ENCODE measurements at regions not wholly inside any gene's neighbourhood (a gene's known extent, or its start where the extent isn't known, plus 50 kb on each side); places are given as distances from the start of the nearest gene placed in this dataset.

- Mint-ChIP-seq H3K4me1 (no peaks in the 10 kb centered on the region), H3K9me3 (no peaks in the 10 kb centered on the region), H3K27me3 (no peaks in the 10 kb centered on the region), H3K4me3 (no peak overlapping the region), H3K36me3 (ENCODE audit: low read depth) (no peaks in the 10 kb centered on the region), H3K27ac (no peak overlapping the region)
- CTCF ChIA-PET, result interaction anchor here (0.7 kb wide), 1 partner anchor 9 kb away, joined by 3 read pairs; no protein-coding TSS in a partner anchor
- POLR2A ChIA-PET, result no interaction called here
- DNase-seq, result no peak
Measured at GRCh38 chr2:121045245-121045644, 239.8 kb downstream of the TFCP2L1 start.

- Mint-ChIP-seq H3K4me1 (no peaks in the 10 kb centered on the region), H3K9me3 (no peaks in the 10 kb centered on the region), H3K27me3 (no peaks in the 10 kb centered on the region), H3K27ac (no peak overlapping the region), H3K36me3 (ENCODE audit: low read depth) (no peaks in the 10 kb centered on the region), H3K4me3 (no peak overlapping the region)
- DNase-seq, result no peak
- ChIA-PET POLR2A (no interaction called here), CTCF (no interaction called here)
Measured at GRCh38 chr2:121046335-121046734, 238.7 kb downstream of the TFCP2L1 start.

GRCh38 chr2:121047383-121047782 is 237.6 kb downstream of the TFCP2L1 start:
- H3K36me3 Mint-ChIP-seq (ENCODE audit: low read depth), result no peaks in the 10 kb centered on the region
- no peak for DNase-seq
- H3K9me3 Mint-ChIP-seq, result no peaks in the 10 kb centered on the region
- POLR2A ChIA-PET, result no interaction called here
- no peaks in the 10 kb centered on the region for H3K27me3 Mint-ChIP-seq
- H3K27ac Mint-ChIP-seq, result no peak overlapping the region
- no peaks in the 10 kb centered on the region for H3K4me1 Mint-ChIP-seq
- no peak overlapping the region for H3K4me3 Mint-ChIP-seq
- CTCF ChIA-PET, result interaction anchor here (1.2 kb wide), 1 partner anchor 13 kb away, joined by 3 read pairs; no protein-coding TSS in a partner anchor

- no peak overlapping the region for H3K4me3 Mint-ChIP-seq
Measured at GRCh38 chr2:121049131-121049530, 235.9 kb downstream of the TFCP2L1 start.

GRCh38 chr2:121049950-121050585 is 234.9 kb downstream of the TFCP2L1 start:
- H3K27me3 Mint-ChIP-seq, result no peaks in the 10 kb centered on the region

More at GRCh38 chr2:121049131-121049530, 235.9 kb downstream of the TFCP2L1 start:
- H3K27ac Mint-ChIP-seq, result no peak overlapping the region
- H3K27me3 Mint-ChIP-seq, result no peaks in the 10 kb centered on the region
- H3K9me3 Mint-ChIP-seq, result no peaks in the 10 kb centered on the region
- DNase-seq, result no peak
- H3K36me3 Mint-ChIP-seq (ENCODE audit: low read depth), result no peaks in the 10 kb centered on the region
- POLR2A ChIA-PET, result no interaction called here
- CTCF ChIA-PET, result no interaction called here
- H3K4me1 Mint-ChIP-seq, result no peaks in the 10 kb centered on the region

GRCh38 chr2:121051311-121051710 is 233.7 kb downstream of the TFCP2L1 start:
- CTCF ChIA-PET, result no interaction called here

More at GRCh38 chr2:121049950-121050585, 234.9 kb downstream of the TFCP2L1 start:
- H3K4me1 Mint-ChIP-seq, result no peaks in the 10 kb centered on the region
- no peak for DNase-seq
- no peaks in the 10 kb centered on the region for H3K36me3 Mint-ChIP-seq (ENCODE audit: low read depth)
- H3K27ac Mint-ChIP-seq, result no peak overlapping the region
- CTCF ChIA-PET, result interaction anchor here (1.1 kb wide), 1 partner anchor 28 kb away, joined by 3 read pairs; no protein-coding TSS in a partner anchor
- POLR2A ChIA-PET, result no interaction called here
- no peak overlapping the region for H3K4me3 Mint-ChIP-seq
- H3K9me3 Mint-ChIP-seq, result no peaks in the 10 kb centered on the region

GRCh38 chr2:121052023-121052422 is 233.0 kb downstream of the TFCP2L1 start:
- no peaks in the 10 kb centered on the region for H3K36me3 Mint-ChIP-seq (ENCODE audit: low read depth)
- POLR2A ChIA-PET, result no interaction called here
- H3K4me1 Mint-ChIP-seq, result no peaks in the 10 kb centered on the region
- CTCF ChIA-PET, result no interaction called here
- DNase-seq, result no peak
- no peaks in the 10 kb centered on the region for H3K9me3 Mint-ChIP-seq
- no peaks in the 10 kb centered on the region for H3K27me3 Mint-ChIP-seq
- no peak overlapping the region for H3K27ac Mint-ChIP-seq
- H3K4me3 Mint-ChIP-seq, result no peak overlapping the region

More at GRCh38 chr2:121051311-121051710, 233.7 kb downstream of the TFCP2L1 start:
- Mint-ChIP-seq H3K27ac (no peak overlapping the region), H3K36me3 (ENCODE audit: low read depth) (no peaks in the 10 kb centered on the region), H3K27me3 (no peaks in the 10 kb centered on the region), H3K4me3 (no peak overlapping the region), H3K9me3 (no peaks in the 10 kb centered on the region), H3K4me1 (no peaks in the 10 kb centered on the region)
- no peak for DNase-seq
- POLR2A ChIA-PET, result no interaction called here

GRCh38 chr2:121052521-121052920 is 232.5 kb downstream of the TFCP2L1 start:
- no peak overlapping the region for H3K4me3 Mint-ChIP-seq

GRCh38 chr2:121055088-121055487 is 229.9 kb downstream of the TFCP2L1 start:
- no peak overlapping the region for H3K27ac Mint-ChIP-seq
- H3K36me3 Mint-ChIP-seq (ENCODE audit: low read depth), result no peaks in the 10 kb centered on the region
- no peak overlapping the region for H3K4me3 Mint-ChIP-seq
- CTCF ChIA-PET, result no interaction called here
- no peak for DNase-seq
- POLR2A ChIA-PET, result no interaction called here
- no peaks in the 10 kb centered on the region for H3K27me3 Mint-ChIP-seq
- H3K9me3 Mint-ChIP-seq, result no peaks in the 10 kb centered on the region
- no peaks in the 10 kb centered on the region for H3K4me1 Mint-ChIP-seq

More at GRCh38 chr2:121052521-121052920, 232.5 kb downstream of the TFCP2L1 start:
- H3K4me1 Mint-ChIP-seq, result no peaks in the 10 kb centered on the region
- no peak for DNase-seq
- H3K27me3 Mint-ChIP-seq, result no peaks in the 10 kb centered on the region
- CTCF ChIA-PET, result no interaction called here
- H3K27ac Mint-ChIP-seq, result no peak overlapping the region
- no peaks in the 10 kb centered on the region for H3K36me3 Mint-ChIP-seq (ENCODE audit: low read depth)
- POLR2A ChIA-PET, result no interaction called here
- H3K9me3 Mint-ChIP-seq, result no peaks in the 10 kb centered on the region

GRCh38 chr2:121055501-121055900 is 229.5 kb downstream of the TFCP2L1 start:
- no peak overlapping the region for H3K27ac Mint-ChIP-seq
- no peaks in the 10 kb centered on the region for H3K4me1 Mint-ChIP-seq
- H3K9me3 Mint-ChIP-seq, result no peaks in the 10 kb centered on the region
- ChIA-PET CTCF (no interaction called here), POLR2A (no interaction called here)
- no peak for DNase-seq
- no peaks in the 10 kb centered on the region for H3K36me3 Mint-ChIP-seq (ENCODE audit: low read depth)
- no peaks in the 10 kb centered on the region for H3K27me3 Mint-ChIP-seq
- no peak overlapping the region for H3K4me3 Mint-ChIP-seq

GRCh38 chr2:121058852-121059558 is 226.0 kb downstream of the TFCP2L1 start:
- ChIA-PET CTCF (no interaction called here), POLR2A (no interaction called here)
- Mint-ChIP-seq H3K36me3 (ENCODE audit: low read depth) (no peaks in the 10 kb centered on the region), H3K4me3 (no peak overlapping the region), H3K9me3 (no peaks in the 10 kb centered on the region), H3K27me3 (no peaks in the 10 kb centered on the region), H3K4me1 (no peaks in the 10 kb centered on the region), H3K27ac (no peak overlapping the region)
- no peak for DNase-seq

- Mint-ChIP-seq H3K9me3 (no peaks in the 10 kb centered on the region), H3K36me3 (ENCODE audit: low read depth) (no peaks in the 10 kb centered on the region), H3K4me1 (no peaks in the 10 kb centered on the region), H3K27ac (no peak overlapping the region), H3K4me3 (no peak overlapping the region), H3K27me3 (peaks cover 1% of the 10 kb centered on the region)
- POLR2A ChIA-PET, result no interaction called here
- DNase-seq, result no peak
- CTCF ChIA-PET, result interaction anchor here (0.9 kb wide), 1 partner anchor 12 kb away, joined by 3 read pairs; no protein-coding TSS in a partner anchor
Measured at GRCh38 chr2:121059651-121060649, 225.1 kb downstream of the TFCP2L1 start.

- no peaks in the 10 kb centered on the region for H3K9me3 Mint-ChIP-seq
- no peak for DNase-seq
- H3K36me3 Mint-ChIP-seq (ENCODE audit: low read depth), result no peaks in the 10 kb centered on the region
- no peak overlapping the region for H3K4me3 Mint-ChIP-seq
- no peak overlapping the region for H3K27ac Mint-ChIP-seq
- peaks cover 1% of the 10 kb centered on the region for H3K27me3 Mint-ChIP-seq
- ChIA-PET POLR2A (no interaction called here), CTCF (no interaction called here)
- H3K4me1 Mint-ChIP-seq, result no peaks in the 10 kb centered on the region
Measured at GRCh38 chr2:121061633-121062032, 223.4 kb downstream of the TFCP2L1 start.
